NCI-H2081 treated with DMSO at 0.1 percent for 48 hours (cell line): ENCODE measurements at regions not wholly inside any gene's neighbourhood (a gene's known extent, or its start where the extent isn't known, plus 50 kb on each side); places are given as distances from the start of the nearest gene placed in this dataset.
"Not testable (repeated sequence)": the region's sequence is repeated elsewhere in the genome, so short reads cannot be mapped to it uniquely, and the experiment has no call there.

Experiments
- DNase-seq: peaks from one replicate; lab custom pipeline; 2025; lab: John Stamatoyannopoulos, UW

- no peak for DNase-seq
Observed at GRCh38 chr3:106882297-106882696, 494.9 kb upstream of the CCDC54 start.

DNA sequence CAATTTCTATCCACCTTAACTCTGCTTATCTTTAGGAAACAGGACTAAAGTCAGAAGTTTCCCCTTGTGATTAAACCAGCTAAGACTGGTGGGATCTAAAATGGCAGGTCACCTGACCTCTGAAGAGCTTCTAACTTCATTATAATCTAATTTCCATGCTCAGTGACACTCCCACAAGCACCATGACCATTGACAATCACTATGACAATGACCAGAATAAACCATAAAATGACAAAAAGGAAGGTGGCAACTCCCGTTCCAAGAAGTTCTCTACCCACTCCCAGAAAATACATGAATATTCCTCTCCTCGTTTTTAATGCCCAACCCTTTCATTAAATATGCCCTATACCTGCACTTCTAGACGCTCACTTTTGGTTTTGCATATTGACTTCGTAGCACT lies 471.2 kb upstream of the CCDC54 start:
- DNase-seq: no peak

DNA sequence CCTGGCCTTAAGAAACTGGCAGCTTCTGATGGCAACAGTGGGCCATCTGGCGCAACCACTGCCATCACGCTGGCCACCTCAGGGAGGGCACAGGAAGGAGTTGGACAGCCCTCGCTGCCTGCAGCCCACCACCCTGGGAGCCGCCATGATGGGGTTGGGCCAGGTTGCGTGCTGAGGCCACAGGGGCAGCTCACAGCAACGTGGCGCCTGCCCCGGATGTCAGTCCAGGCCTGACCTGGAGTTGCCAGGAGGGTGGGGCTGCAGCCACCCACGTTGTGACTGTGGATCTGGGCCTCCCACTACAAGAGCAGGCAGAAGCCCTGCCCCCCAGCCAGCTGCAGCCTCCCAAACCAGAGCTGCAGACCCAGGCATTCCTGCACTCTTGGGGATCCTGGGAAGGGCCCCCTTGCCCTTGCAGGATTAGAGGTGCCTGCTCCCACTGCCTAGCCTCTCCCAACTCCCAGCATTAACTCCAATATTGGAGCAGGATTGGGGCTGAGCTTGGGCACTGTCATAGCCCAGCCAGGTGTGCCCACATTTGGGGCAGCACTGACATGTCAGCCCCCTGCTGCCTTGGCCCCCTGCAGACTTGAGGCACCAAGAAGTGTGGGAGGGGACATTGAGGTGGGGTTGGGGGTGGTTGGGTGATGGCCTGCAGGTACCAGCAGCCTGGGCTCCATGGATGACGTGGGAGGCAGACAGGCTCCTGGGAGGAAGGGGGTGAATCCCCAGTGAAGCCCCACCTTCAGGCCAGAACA lies 468.9 kb upstream of the CCDC54 start:
- no peak for DNase-seq

DNA sequence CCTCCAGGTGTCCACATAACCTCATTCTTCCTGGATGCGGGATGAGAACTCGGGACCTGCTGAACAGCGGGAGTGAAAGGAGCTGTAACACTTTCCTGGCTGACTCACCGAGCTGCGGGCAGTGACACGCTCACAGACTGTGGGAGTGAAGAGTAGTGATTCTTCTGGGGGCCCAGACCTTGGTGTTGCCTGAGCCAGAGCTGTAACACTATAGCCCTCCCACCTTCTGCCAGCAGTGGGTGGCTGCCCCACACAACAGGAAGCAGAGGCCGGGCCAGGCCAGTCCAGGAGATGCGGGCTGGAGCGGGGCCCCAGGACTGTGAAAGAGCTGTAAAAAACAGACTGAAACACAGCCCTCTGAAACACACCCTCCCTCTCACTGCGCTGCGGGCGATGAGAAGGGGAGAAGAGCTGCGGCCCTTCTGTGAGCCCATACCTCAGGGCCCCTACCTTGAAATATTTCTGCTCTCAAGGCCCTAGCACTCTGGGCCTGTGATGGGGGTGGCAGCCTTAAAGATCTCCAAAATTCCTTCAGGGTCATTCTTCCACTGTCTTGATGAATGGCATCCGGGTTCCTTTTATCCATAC lies 464.0 kb upstream of the CCDC54 start:
- DNase-seq: no peak

GRCh38 chr3:106913966-106914365 lies 463.3 kb upstream of the CCDC54 start:
- DNase-seq: no peak

DNA sequence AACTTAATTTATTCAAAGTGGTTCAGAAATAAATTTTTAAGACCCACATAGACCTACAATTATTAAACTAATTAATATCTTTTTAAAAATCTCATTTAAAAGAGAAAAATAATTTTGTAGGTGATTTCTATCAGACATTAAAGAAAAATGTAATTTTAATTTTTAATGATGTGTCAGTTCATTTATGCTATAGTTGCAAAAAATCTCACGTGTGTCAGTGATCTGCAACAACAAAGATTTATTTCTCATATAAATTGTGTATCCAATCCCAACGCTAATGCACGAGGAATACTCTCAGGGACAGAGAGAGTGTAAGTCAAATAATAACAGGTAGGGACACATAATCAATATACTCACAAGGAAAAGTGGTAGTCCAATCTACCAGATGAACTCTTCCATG lies 456.6 kb upstream of the CCDC54 start:
- no peak for DNase-seq

DNA sequence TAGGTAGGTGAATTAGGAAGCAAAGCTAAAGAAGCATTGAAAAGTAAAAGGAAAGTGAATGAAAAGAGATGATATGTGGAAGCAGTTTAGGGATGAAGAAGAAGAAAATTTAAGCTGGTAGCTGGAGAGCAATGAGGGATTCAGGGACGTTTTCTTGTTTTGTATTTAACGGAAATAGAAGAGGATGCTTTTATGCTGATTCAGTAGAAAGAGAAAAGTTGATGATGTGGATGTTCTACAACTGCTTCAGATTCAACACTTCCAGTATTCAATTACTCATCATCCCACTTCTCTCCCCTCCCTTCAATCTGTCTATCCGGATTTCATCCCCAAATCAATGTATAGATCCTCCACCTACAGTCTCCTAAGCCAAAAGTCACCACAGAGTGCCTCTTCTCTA lies 448.2 kb upstream of the CCDC54 start:
- DNase-seq: no peak

DNA sequence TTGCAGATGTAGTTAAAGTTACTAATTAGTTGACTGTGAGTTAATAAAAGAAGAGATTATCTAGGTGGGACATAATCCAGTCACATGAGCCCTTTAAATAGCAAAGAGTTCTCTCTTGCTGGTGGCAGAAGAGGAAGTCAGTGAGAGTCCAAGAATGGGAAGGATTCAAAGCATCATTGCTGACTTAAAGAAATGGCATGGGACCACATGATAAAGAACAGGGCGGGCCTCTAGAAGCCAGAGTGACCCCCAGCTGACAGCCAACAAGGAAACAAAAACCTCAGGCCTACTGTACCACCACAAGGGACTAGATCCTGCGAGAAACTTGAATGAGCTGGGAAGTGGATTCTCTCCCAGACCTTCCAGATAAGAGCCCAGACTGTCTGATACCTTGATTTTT lies 447.2 kb upstream of the CCDC54 start:
- DNase-seq: no peak

GRCh38 chr3:106931904-106932303 lies 445.3 kb upstream of the CCDC54 start:
- no peak for DNase-seq

GRCh38 chr3:106936337-106936736 lies 440.9 kb upstream of the CCDC54 start:
- DNase-seq: no peak

DNA sequence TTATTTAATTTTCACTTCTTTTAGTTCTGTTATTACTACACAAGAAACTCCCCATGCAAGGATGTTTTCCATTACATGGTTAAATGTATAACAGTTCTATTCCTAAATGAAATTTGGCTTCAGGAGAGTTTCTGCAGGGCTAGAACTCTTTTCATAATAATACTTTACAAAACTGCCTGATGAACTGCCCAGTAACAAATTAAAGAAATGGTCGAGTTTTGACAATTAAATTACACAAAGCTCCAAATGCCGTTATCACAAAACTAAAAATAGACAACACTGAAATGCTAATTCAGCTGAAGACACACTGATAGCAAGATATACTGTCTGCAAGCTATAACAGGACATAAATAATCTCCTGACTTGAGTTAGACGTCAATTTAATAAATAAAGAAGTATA lies 435.2 kb upstream of the CCDC54 start:
- DNase-seq: no peak

DNA sequence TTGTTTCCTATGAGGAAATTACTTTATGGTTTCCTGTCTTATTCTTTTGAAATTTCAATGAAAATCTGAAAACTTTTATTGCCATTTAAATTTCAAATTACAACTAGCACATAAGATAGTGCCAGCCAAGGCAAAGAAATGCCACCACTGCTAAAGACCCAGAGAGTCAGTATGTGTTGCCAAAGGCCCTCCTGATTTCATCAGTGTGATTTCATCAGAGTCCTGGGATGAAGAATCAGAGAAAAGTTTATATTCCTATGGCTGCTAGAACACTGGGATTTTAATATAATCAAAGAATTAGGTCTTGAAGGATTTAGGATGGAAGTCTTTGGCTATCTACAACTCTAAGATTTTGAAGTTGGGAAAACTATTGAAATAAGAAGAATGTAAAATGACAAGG lies 434.2 kb upstream of the CCDC54 start:
- no peak for DNase-seq

DNA sequence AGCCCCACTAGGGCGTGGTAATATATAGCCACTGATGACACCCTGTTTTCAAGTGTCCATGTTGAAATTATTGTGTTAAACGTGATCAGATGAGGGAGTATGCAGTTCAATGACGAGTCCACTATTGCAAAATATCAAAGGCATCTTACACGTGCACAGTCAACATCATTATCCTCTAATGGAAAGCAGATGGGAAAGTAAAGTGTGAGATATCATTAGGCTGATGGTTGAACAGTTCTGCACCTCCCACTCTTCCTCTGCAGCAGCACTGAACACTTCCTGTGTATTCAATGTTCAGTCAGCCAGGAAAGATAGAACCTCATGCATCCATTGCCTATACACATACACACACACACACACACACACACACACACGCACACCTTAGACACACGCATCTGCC lies 431.8 kb upstream of the CCDC54 start:
- DNase-seq: peak; percentile 23

DNA sequence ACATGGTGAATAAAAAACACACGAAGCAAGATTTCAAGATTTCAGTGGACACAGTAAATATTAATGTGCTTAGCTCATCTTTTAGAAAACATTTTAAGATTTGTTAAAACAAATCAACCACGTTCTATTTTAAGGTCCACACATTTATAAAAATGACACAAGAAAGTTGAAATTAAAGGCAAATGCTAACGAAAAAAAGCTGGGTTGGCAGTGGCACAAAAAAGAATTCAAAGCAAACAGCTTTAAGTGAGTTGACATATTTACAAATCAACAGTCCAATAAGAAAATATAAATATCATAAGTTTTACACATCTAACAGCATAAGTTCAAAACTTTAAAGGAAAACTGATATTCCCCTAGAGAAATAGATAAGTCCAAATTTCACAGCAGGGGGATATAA lies 430.4 kb upstream of the CCDC54 start:
- no peak for DNase-seq

DNA sequence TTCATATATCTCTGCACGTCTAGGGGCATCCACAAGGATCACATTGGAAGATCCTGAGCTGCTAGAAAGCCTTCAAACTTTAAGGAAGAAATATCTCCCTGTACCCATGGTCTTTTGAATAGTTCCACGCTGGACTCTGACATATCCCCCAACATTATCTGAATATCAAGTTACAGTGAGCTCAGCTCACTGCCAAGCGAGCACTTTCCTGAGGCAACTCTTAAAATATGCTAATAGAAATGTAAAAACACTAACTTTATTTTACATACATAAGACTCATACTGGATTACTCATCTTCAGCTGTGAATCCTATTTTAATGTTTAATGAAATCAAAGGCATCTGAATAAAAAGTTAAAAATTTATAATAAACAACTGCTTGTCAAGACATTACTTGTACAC lies 420.2 kb upstream of the CCDC54 start:
- DNase-seq: no peak

DNA sequence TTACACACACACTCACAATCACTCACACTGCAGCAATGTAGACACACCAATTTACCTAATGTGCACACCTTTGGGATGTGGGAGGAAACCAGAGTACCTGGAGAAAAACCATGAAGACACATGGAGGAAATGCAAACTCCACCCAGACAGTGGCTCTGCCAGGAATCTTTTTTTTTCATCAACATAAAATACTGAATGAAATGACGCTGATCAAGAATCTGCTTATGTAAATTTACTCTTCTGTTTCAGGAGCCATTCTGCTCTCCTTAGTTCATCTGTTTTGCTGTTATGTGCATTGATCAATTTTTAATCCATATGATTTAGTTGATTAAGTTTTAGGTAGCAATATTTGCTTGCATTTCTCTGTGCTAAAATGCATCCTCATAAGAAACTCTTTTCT lies 414.2 kb upstream of the CCDC54 start:
- DNase-seq: no peak

GRCh38 chr3:106963442-106963841 lies 413.8 kb upstream of the CCDC54 start:
- DNase-seq: no peak

- DNase-seq: no peak
Observed at GRCh38 chr3:106965307-106965706, 411.9 kb upstream of the CCDC54 start.

DNA sequence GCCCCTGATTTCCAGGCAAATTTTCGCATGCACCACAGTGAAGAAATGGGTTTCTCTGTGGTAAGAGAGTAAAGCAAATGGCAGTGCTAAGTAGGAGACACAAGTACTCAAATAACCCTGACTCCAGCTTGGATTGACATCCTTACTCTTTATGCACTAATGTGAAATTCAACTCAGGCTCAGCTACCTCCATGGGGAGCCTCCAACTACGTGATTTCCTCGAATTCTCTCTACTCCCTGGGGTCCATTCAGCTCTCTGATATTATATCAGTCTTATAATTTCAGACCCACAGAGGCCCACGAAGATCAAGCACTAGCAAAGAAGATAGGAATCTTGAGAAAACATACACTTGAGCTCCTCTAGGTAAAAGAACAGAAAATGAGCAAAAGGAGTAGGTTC lies 407.6 kb upstream of the CCDC54 start:
- no peak for DNase-seq

GRCh38 chr3:106981392-106981791 lies 395.8 kb upstream of the CCDC54 start:
- DNase-seq: no peak

- DNase-seq: no peak
Observed at GRCh38 chr3:106985721-106986120, 391.5 kb upstream of the CCDC54 start.

DNA sequence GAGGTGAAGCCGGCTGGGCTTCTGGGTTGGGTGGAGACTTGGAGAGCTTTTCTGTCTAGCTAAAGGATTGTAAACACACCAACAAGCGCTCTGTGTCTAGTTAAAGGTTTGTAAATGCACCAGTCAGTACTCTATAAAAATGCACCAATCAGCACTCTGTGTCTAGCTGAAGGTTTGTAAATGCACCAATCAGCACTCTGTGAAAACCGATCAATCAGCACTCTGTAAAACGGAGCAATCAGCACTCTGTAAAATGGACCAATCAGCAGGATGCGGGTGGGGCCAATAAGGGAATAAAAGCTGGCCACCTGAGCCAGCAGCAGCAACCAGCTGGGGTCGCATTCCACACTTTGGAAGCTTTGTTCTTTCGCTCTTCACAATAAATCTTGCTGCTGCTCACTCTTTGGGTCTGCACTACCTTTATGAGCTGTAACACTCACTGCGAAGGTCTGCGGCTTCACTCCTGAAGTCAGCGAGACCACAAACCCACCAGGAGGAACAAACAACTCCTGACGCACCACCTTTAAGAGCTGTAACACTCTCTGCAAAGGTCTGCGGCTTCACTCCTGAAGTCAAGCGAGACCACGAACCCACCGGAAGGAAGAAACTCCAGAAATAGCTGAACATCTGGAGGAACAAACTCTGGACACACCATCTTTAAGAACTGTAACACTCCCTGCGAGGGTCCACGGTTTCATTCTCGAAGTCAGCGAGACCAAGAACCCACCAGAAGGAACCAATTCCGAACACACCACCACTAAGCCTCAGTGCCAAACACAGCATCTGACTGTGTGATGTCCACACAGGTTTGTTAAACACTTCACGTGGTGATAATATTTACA lies 378.2 kb upstream of the CCDC54 start:
- not testable (repeated sequence) for DNase-seq

DNA sequence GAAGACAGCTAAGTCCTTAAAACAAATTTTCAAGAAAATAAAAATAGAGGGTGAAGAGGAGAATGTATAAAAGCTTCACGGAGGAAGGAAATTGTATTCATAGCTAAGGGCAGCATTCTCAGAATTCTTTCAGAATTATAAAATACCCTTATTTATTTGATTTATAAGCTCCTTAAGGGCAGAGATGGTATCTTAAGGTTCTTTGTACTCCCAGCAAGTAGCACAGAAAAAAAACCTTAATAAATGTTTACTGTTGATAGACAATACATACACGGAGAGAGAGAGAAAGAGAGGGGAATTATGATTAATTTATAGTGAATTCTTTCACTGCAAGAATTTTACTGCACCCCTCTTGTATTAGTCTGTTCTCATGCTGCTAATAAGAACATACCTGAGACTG lies 375.6 kb upstream of the CCDC54 start:
- DNase-seq: no peak
